ENCODE measurements at regions not wholly inside any gene's neighbourhood (a gene's known extent, or its start where the extent isn't known, plus 50 kb on each side); places are given as distances from the start of the nearest gene placed in this dataset.

DNA sequence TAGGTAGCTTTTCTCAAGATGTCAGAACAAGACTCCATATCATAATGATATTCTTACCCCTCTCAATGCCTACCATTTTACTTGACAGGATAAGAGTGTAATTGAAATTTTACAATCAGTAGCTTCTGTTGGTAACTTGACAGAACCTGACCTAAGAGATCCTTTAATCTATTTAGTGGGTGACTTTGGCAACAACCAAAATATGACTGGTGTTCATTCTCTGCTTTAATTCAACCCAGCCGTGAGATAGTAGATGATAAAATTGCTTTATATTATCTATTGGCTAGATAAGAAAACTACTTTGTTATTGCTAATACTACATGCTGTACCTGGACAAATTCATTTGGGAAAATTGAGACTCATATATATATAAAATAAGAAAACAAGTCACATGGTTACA lies 770.2 kb upstream of the NXPH2 start:
- TF ChIP-seq, protein P1, sequence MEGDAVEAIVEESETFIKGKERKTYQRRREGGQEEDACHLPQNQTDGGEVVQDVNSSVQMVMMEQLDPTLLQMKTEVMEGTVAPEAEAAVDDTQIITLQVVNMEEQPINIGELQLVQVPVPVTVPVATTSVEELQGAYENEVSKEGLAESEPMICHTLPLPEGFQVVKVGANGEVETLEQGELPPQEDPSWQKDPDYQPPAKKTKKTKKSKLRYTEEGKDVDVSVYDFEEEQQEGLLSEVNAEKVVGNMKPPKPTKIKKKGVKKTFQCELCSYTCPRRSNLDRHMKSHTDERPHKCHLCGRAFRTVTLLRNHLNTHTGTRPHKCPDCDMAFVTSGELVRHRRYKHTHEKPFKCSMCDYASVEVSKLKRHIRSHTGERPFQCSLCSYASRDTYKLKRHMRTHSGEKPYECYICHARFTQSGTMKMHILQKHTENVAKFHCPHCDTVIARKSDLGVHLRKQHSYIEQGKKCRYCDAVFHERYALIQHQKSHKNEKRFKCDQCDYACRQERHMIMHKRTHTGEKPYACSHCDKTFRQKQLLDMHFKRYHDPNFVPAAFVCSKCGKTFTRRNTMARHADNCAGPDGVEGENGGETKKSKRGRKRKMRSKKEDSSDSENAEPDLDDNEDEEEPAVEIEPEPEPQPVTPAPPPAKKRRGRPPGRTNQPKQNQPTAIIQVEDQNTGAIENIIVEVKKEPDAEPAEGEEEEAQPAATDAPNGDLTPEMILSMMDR (IDR thresholded peaks at IDR 0.05): no peak
- no peak for TF ChIP-seq ZFX (IDR thresholded peaks at IDR 0.05; ENCODE audit: borderline replicate concordance)

Data from 22Rv1 (cell line).